Upper lobe of left lung (tissue), 4 donors: ENCODE measurements at regions not wholly inside any gene's neighbourhood (a gene's known extent, or its start where the extent isn't known, plus 50 kb on each side); places are given as distances from the start of the nearest gene placed in this dataset.

Source experiments
- CTCF ChIP-seq, 6 experiments: fragments of 450-650 bp in 4 of 6; fragments of 200-600 bp in 2 of 6; sonication (generic) in 2 of 6; IDR thresholded peaks; one replicate each; pipeline ENCODE4 v1.5.1; 2016 to 2019; ENCODE audit warnings: antibody characterized with exemption in 6 of 6
- EP300 ChIP-seq, 4 donors: sonication (generic); formaldehyde crosslinking; IDR thresholded peaks; one replicate each; pipeline ENCODE4 v1.5.1; 2017; ENCODE audit warnings: antibody characterized with exemption in 4 of 4, control low read depth in 2 of 4
- POLR2A ChIP-seq, 4 donors: fragments of 450-650 bp; IDR thresholded peaks; one replicate each; pipeline ENCODE4 v1.5.1; 2016 to 2017; ENCODE audit warnings: antibody characterized with exemption in 4 of 4, mild to moderate bottlenecking in 2 of 4
- POLR2AphosphoS5 ChIP-seq, 2 donors: sonication (generic); formaldehyde crosslinking; IDR thresholded peaks; one replicate each; pipeline ENCODE4 v1.5.1; 2017; ENCODE audit warnings: antibody characterized with exemption in 2 of 2

GRCh38 chr6:133585978-133586377 lies 302.9 kb upstream of the TCF21 start:
- TF ChIP-seq POLR2A (IDR thresholded peaks at IDR 0.05), result no peak
- no peak for TF ChIP-seq CTCF (IDR thresholded peaks at IDR 0.05)
- no peak for TF ChIP-seq EP300 (IDR thresholded peaks at IDR 0.05)
- TF ChIP-seq POLR2AphosphoS5 (IDR thresholded peaks at IDR 0.05), result no peak
